K562 (cell line): ENCODE measurements at regions not wholly inside any gene's neighbourhood (a gene's known extent, or its start where the extent isn't known, plus 50 kb on each side); places are given as distances from the start of the nearest gene placed in this dataset.
A peak's percentile ranks its signal among the peaks of the same experiment; 100 is the strongest.

Source experiments
- ATAC-seq: fragments of 200-7000 bp; cut with Tn5 transposase; 3 replicates; pipeline ENCODE4 v1.9.1; 2020; ENCODE audit warnings: moderate library complexity
- BruUV-seq: library from RNA; stranded (reverse); fragments of 400-500 nt; replicated peaks from 2 replicates; lab custom pipeline; 2021; lab: Mats Ljungman, UMichigan
- CTCF ChIA-PET: fragments of 300-600 bp; formaldehyde crosslinking; extraction: SDS; loops from one replicate; lab custom pipeline; 2021; ENCODE audit warnings: low intra/inter-chr PET ratio; lab: Yijun Ruan, JAX
- POLR2A ChIA-PET: fragments of 300-600, 350-650 bp; sonication (Branson Sonifier 250); formaldehyde crosslinking; extraction: SDS; loops from one replicate; lab custom pipeline; 2021; ENCODE audit warnings: antibody characterized with exemption, inconsistent platforms; lab: Yijun Ruan, JAX
- DNase-seq, 4 experiments: peaks; one replicate each; pipeline versions ENCODE4 v3.0.0 to v3.0.0-alpha.2; 2011 to 2018; ENCODE audit warnings: low spot score in 3 of 4, mixed read lengths in 3 of 4; ENCODE audit errors: extremely low read depth in 1 of 4
- FAIRE-seq: peaks from 2 replicates; lab custom pipeline; 2011; peaks lifted over from hg19 to GRCh38; lab: Jason Lieb, UNC
- H2AFZ ChIP-seq: 2 replicates; pipeline ENCODE4 v1.6.0; 2011; ENCODE audit warnings: low read depth, low read length, control low read depth, inconsistent platforms
- H3K27ac ChIP-seq: fragments of 200-600 bp; 3 replicates; pipeline ENCODE4 v1.8.0; 2011; ENCODE audit warnings: low read depth, mild to moderate bottlenecking, control low read depth, inconsistent platforms, low read length, moderate library complexity, mixed read lengths; ENCODE audit errors: extremely low read depth
- H3K27me3 ChIP-seq, 2 experiments: fragments of 300-600 bp in 1 of 2; 2 replicates in 1 of 2; 3 replicates in 1 of 2; pipeline versions ENCODE4 v1.6.0 to v1.8.0; 2011; ENCODE audit warnings: inconsistent platforms in 2 of 2, low read length in 2 of 2, mild to moderate bottlenecking in 1 of 2, mixed read lengths in 1 of 2, moderate library complexity in 1 of 2; ENCODE audit not compliant: control insufficient read depth in 2 of 2, insufficient read depth in 2 of 2
- H3K36me3 ChIP-seq: fragments of 300-600 bp; 3 replicates; pipeline ENCODE4 v1.8.0; 2011; ENCODE audit warnings: mild to moderate bottlenecking, low read length, inconsistent platforms; ENCODE audit not compliant: control insufficient read depth, insufficient read depth
- H3K4me1 ChIP-seq, 2 experiments: fragments of 200-600 bp in 1 of 2; replicated peaks in 1 of 2; 2 replicates in 1 of 2; 3 replicates in 1 of 2; pipeline versions ENCODE4 v1.5.1 to v1.8.0; 2011; ENCODE audit warnings: inconsistent platforms in 2 of 2, low read length in 2 of 2, mild to moderate bottlenecking in 1 of 2, mixed read lengths in 1 of 2, moderate library complexity in 1 of 2; ENCODE audit not compliant: control insufficient read depth in 2 of 2, insufficient read depth in 2 of 2
- H3K4me2 ChIP-seq: 2 replicates; pipeline ENCODE4 v1.6.1; 2011; ENCODE audit warnings: low read length, control low read depth, inconsistent platforms, mixed read lengths; ENCODE audit not compliant: insufficient read depth
- H3K4me3 ChIP-seq: fragments of 200-600 bp; sonication (generic), shearing (Covaris generic); 2 replicates; pipeline ENCODE4 v1.5.1; 2016; ENCODE audit warnings: control low read depth, inconsistent platforms
- H3K79me2 ChIP-seq: fragments of 200-600 bp; 3 replicates; pipeline ENCODE4 v1.8.0; 2011; ENCODE audit warnings: low read length, inconsistent platforms; ENCODE audit not compliant: control insufficient read depth, insufficient read depth
- H3K9ac ChIP-seq, 2 experiments: 2 replicates each; pipeline versions ENCODE4 v1.6.0 to v1.6.1; 2011; ENCODE audit warnings: low read depth in 2 of 2, low read length in 2 of 2, control low read depth in 1 of 2, inconsistent platforms in 1 of 2, mild to moderate bottlenecking in 1 of 2, mixed read lengths in 1 of 2; ENCODE audit not compliant: insufficient read depth in 1 of 2
- H3K9me1 ChIP-seq: one replicate; pipeline ENCODE4 v1.6.0; 2011; ENCODE audit warnings: inconsistent platforms, mild to moderate bottlenecking, low read length, moderate library complexity; ENCODE audit not compliant: control insufficient read depth, insufficient read depth
- H3K9me3 ChIP-seq: replicated peaks from 2 replicates; pipeline ENCODE4 v1.5.1; 2011; ENCODE audit warnings: low read depth, low read length, inconsistent platforms; ENCODE audit not compliant: control insufficient read depth, insufficient read depth
- H4K20me1 ChIP-seq: replicated peaks from 2 replicates; pipeline ENCODE4 v1.6.1; 2011; ENCODE audit warnings: low read length, inconsistent platforms, mixed read lengths; ENCODE audit not compliant: control insufficient read depth, insufficient read depth
- MYBL2 ChIP-seq, 2 experiments: fragments of 450-650 bp in 1 of 2; sonication (generic) in 1 of 2; formaldehyde crosslinking in 1 of 2; IDR thresholded peaks; 2 replicates each; pipeline versions ENCODE4 v1.6.1 to v1.8.1; 2017 to 2022; ENCODE audit warnings: borderline replicate concordance in 1 of 2, inconsistent platforms in 1 of 2, low read depth in 1 of 2, mild to moderate bottlenecking in 1 of 2, missing genetic modification reagents in 1 of 2, moderate library complexity in 1 of 2
- TAF15 ChIP-seq: fragments of 200-400 bp; formaldehyde crosslinking; IDR thresholded peaks from 2 replicates; pipeline ENCODE4 v1.6.1; 2017; ENCODE audit warnings: mild to moderate bottlenecking, low read depth, low read length, moderate library complexity
- ZBTB40 ChIP-seq, 2 experiments: fragments of 450-650 bp in 1 of 2; sonication (generic) in 1 of 2; formaldehyde crosslinking in 1 of 2; IDR thresholded peaks; 2 replicates each; pipeline versions ENCODE4 v1.7.1 to v1.9.0; 2016 to 2022; ENCODE audit warnings: inconsistent platforms in 1 of 2, mild to moderate bottlenecking in 1 of 2, missing genetic modification reagents in 1 of 2
- ZNF75A ChIP-seq: fragments of 450-650 bp; formaldehyde crosslinking; IDR thresholded peaks from 2 replicates; pipeline ENCODE4 v1.4.0; 2020; ENCODE audit warnings: mild to moderate bottlenecking
- ZNF76 ChIP-seq: fragments of 250-450 bp; sonication (Bioruptor Pico); IDR thresholded peaks from 2 replicates; pipeline ENCODE4 v1.4.0; 2020; ENCODE audit warnings: mild to moderate bottlenecking, moderate library complexity, borderline replicate concordance
- WGBS: fragments of 100-300 bp; shearing (Covaris generic); methylation state at CpG from one replicate; pipeline ENCODE4 v1.1.6; 2016; ENCODE audit warnings: low coverage, mixed read lengths; ENCODE audit not compliant: insufficient coverage; ENCODE audit errors: missing lambda C conversion rate; 5-methylcytosine and 5-hydroxymethylcytosine counted together
- in situ Hi-C: fragments of 300-500 bp; cut with MboI; formaldehyde crosslinking; loops from 4 replicates; pipeline ENCODE4 v1.15.0; 2018; ENCODE audit warnings: inconsistent platforms, mixed read lengths
- intact Hi-C: fragments of 100-400 bp; cut with micrococcal nuclease; formaldehyde crosslinking; loops from 2 replicates; pipeline ENCODE4 v1.14.2; 2022

GRCh38 chr22:47276991-47277390, 514.5 kb downstream of the TBC1D22A start:
- WGBS, result 0% methylated on average over 8 of the region's 13 CpGs
- H3K4me3 ChIP-seq, result no peak overlapping the region
- H2AFZ ChIP-seq, result no peak overlapping the region
- H3K9me1 ChIP-seq, result peaks cover 3% of the 10 kb centered on the region
- H3K27me3 ChIP-seq, result peaks cover 7 to 63% of the 10 kb centered on the region in 2 experiments; a peak in 4 of 5 replicates
- DNase-seq (no peak), FAIRE-seq (no peak), ATAC-seq (no peak)
- no peak overlapping the region for H3K9ac ChIP-seq
- ChIA-PET POLR2A (no interaction called here), CTCF (no interaction called here)
- in situ Hi-C loops, result no loop called here
- H3K36me3 ChIP-seq, result no peaks in the 10 kb centered on the region
- no peak overlapping the region for H3K4me2 ChIP-seq
- no TSS peak for BruUV-seq
- intact Hi-C loops, result no loop called here
- no peak for TF ChIP-seq ZNF75A (CRISPR knock-in tag)
- H4K20me1 ChIP-seq, result no peaks in the 10 kb centered on the region; the same call in 1 of the 2 replicates
- no peaks in the 10 kb centered on the region for H3K79me2 ChIP-seq
- H3K27ac ChIP-seq, result no peak overlapping the region
- no peaks in the 10 kb centered on the region for H3K4me1 ChIP-seq
- H3K9me3 ChIP-seq, result no peaks in the 10 kb centered on the region

GRCh38 chr22:47276450-47276820, 514.0 kb downstream of the TBC1D22A start:
- DNase-seq (no peak), FAIRE-seq (no peak), ATAC-seq (no peak)
- no peaks in the 10 kb centered on the region for H3K36me3 ChIP-seq
- ChIA-PET CTCF (no interaction called here), POLR2A (no interaction called here)
- no peaks in the 10 kb centered on the region for H3K4me1 ChIP-seq
- 5% methylated on average over 9 of the region's 9 CpGs for WGBS
- no peaks in the 10 kb centered on the region for H3K79me2 ChIP-seq
- no peak for TF ChIP-seq ZNF76 (CRISPR knock-in tag)
- TF ChIP-seq MYBL2 (IDR thresholded peaks at IDR 0.05; ENCODE audit: low read depth), result no peak
- no peak for TF ChIP-seq MYBL2 (CRISPR knock-in tag; IDR thresholded peaks at IDR 0.05; ENCODE audit: borderline replicate concordance)
- TF ChIP-seq ZBTB40 (IDR thresholded peaks at IDR 0.05), result peak; percentile 70
- TF ChIP-seq ZBTB40 (CRISPR knock-in tag; IDR thresholded peaks at IDR 0.05), result 0 out of 2 replicates have a peak, but pooled peaks have one; percentile 41
- TF ChIP-seq TAF15, result no peak
- no peak overlapping the region for H3K27ac ChIP-seq
- H3K9me3 ChIP-seq, result no peaks in the 10 kb centered on the region
- peaks cover 7 to 58% of the 10 kb centered on the region in 2 experiments; a peak in 4 of 5 replicates for H3K27me3 ChIP-seq
- no peak overlapping the region for H3K4me3 ChIP-seq
- no peaks in the 10 kb centered on the region; the same call in 1 of the 2 replicates for H4K20me1 ChIP-seq
- BruUV-seq, result no TSS peak
- intact Hi-C loops (no loop called here), in situ Hi-C loops (no loop called here)
- H2AFZ ChIP-seq, result no peak overlapping the region
- no peak overlapping the region for H3K9ac ChIP-seq
- H3K9me1 ChIP-seq, result peaks cover 3% of the 10 kb centered on the region
- no peak overlapping the region for H3K4me2 ChIP-seq
